T1000 (cell line): ENCODE measurements at regions not wholly inside any gene's neighbourhood (a gene's known extent, or its start where the extent isn't known, plus 50 kb on each side); places are given as distances from the start of the nearest gene placed in this dataset.

Experiments used
- DNase-seq: peaks from one replicate; lab custom pipeline; 2025; ENCODE audit warnings: mixed read lengths; lab: John Stamatoyannopoulos, UW

- no peak for DNase-seq
Observed at GRCh38 chr6:108778421-108779186, 69.6 kb upstream of the ARMC2 start.

GRCh38 chr6:108779536-108780275, 68.5 kb upstream of the ARMC2 start:
- no peak for DNase-seq

- no peak for DNase-seq
Observed at GRCh38 chr6:108780784-108781183, 67.4 kb upstream of the ARMC2 start.

- DNase-seq: no peak
Observed at GRCh38 chr6:108781419-108782100, 66.7 kb upstream of the ARMC2 start.

GRCh38 chr6:108782179-108783041, 65.8 kb upstream of the ARMC2 start:
- DNase-seq: peak; percentile 71

- DNase-seq: no peak
Observed at GRCh38 chr6:108785653-108786052, 62.6 kb upstream of the ARMC2 start.

GRCh38 chr6:108788416-108788815, 59.8 kb upstream of the ARMC2 start:
- DNase-seq: no peak

- DNase-seq: no peak
Observed at GRCh38 chr6:108789475-108789874, 58.7 kb upstream of the ARMC2 start.

- no peak for DNase-seq
Observed at GRCh38 chr6:108791700-108792099, 56.5 kb upstream of the ARMC2 start.

- no peak for DNase-seq
Observed at GRCh38 chr6:108793516-108794251, 54.5 kb upstream of the ARMC2 start.

GRCh38 chr6:108795122-108795521, 53.1 kb upstream of the ARMC2 start:
- no peak for DNase-seq

- DNase-seq: no peak
Observed at GRCh38 chr6:108795814-108796213, 52.4 kb upstream of the ARMC2 start.

GRCh38 chr6:108796875-108797274, 51.3 kb upstream of the ARMC2 start:
- no peak for DNase-seq

GRCh38 chr6:108797951-108798669, 50.1 kb upstream of the ARMC2 start:
- DNase-seq: no peak
